Heart left ventricle (tissue), 16 donors: ENCODE measurements at regions not wholly inside any gene's neighbourhood (a gene's known extent, or its start where the extent isn't known, plus 50 kb on each side); places are given as distances from the start of the nearest gene placed in this dataset.

Source experiments
- ATAC-seq, 4 donors: fragments of 200-7000 bp; cut with Tn5 transposase; one replicate each; pipeline ENCODE4 v1.9.1; 2020 to 2022; ENCODE audit warnings: moderate library complexity in 4 of 4, mild to moderate bottlenecking in 3 of 4, moderate number of reproducible peaks in 1 of 4
- DNase-seq, 5 donors: peaks; one replicate each; pipeline ENCODE4 v3.0.0-alpha.2; 2020
- H3K27ac ChIP-seq, 12 donors: fragments of 200-600 bp; sonication (generic) in 4 of 12; one replicate each; pipeline versions ENCODE4 v1.5.0 to v1.8.0; 2016 to 2022; ENCODE audit warnings: mild to moderate bottlenecking in 2 of 12
- H3K27me3 ChIP-seq, 9 donors: fragments of 200-600 bp; sonication (generic) in 2 of 9; one replicate each; pipeline versions ENCODE4 v1.5.1 to v1.8.0; 2016 to 2022; ENCODE audit warnings: mild to moderate bottlenecking in 3 of 9
- H3K36me3 ChIP-seq, 9 donors: fragments of 200-600 bp; sonication (generic) in 2 of 9; one replicate each; pipeline versions ENCODE4 v1.5.0 to v1.8.0; 2018 to 2022; ENCODE audit warnings: mild to moderate bottlenecking in 2 of 9
- H3K4me1 ChIP-seq, 12 donors: fragments of 200-600 bp; sonication (generic) in 4 of 12; one replicate each; pipeline versions ENCODE4 v1.5.0 to v1.8.0; 2016 to 2022; ENCODE audit warnings: mild to moderate bottlenecking in 3 of 12
- H3K4me3 ChIP-seq, 12 donors: fragments of 200-600 bp; sonication (generic) in 4 of 12; one replicate each; pipeline versions ENCODE4 v1.5.0 to v1.8.0; 2017 to 2022; ENCODE audit warnings: mild to moderate bottlenecking in 9 of 12, moderate library complexity in 4 of 12
- H3K9me3 ChIP-seq, 12 donors: fragments of 200-600 bp; sonication (generic) in 4 of 12; one replicate each; pipeline versions ENCODE4 v1.5.0 to v1.8.0; 2016 to 2022; ENCODE audit warnings: mild to moderate bottlenecking in 1 of 12
- CTCF ChIP-seq, 12 donors: fragments of 200-600 bp; sonication (generic) in 4 of 12; IDR thresholded peaks; one replicate each; pipeline versions ENCODE4 v1.5.0 to v1.8.0; 2018 to 2022; ENCODE audit warnings: antibody characterized with exemption in 12 of 12, mild to moderate bottlenecking in 5 of 12
- POLR2A ChIP-seq, 2 donors: fragments of 450-650 bp; IDR thresholded peaks; one replicate each; pipeline ENCODE4 v1.6.1; 2017; ENCODE audit warnings: antibody characterized with exemption in 2 of 2, mild to moderate bottlenecking in 2 of 2, moderate library complexity in 2 of 2
- WGBS, 4 donors: extraction: QIAGEN DNeasy Blood & Tissue Kit in 2 of 4; methylation state at CpG; one replicate each; pipeline versions ENCODE4 v1.1.5 to v1.1.7; 2013 to 2018; 5-methylcytosine and 5-hydroxymethylcytosine counted together
- intact Hi-C, 10 donors: fragments of 100-400 bp; cut with DNase I; formaldehyde crosslinking; loops; one replicate each; pipeline versions ENCODE4 v1.11.1 to v1.14.2; 2022
- donor health status: ischemic (EF 13 %, LVEDD 7.1; RV severe dilation, severe dysfunction).
- donor health status: healthy with polysubstance abuse.
- donor health status: DM: no; HTN: yes; CAD: no.
- donor health status: DM: no; HTN: no; CAD: no.
- donor health status: ischemic (EF 25% LVEDD 6.9; RV normal size, moderate dysfunction).
- donor health status: ischemic (EF 25% LVEDD 5.7; RV mildly dilated, moderate dysfunction).
- donor health status: healthy.
- donor health status: DM: yes; HTN: yes; CAD: no.
- donor health status: ischemic (EF 35%, LVEDD 5.7; RV mildly dilated, moderate dysfunction).
- donor health status: nonischemic (EF 11% LVEDD 7.7; RV severe dilation, severe dysfunction).
- donor health status: DM: yes; HTN: yes; CAD: no.
- donor health status: PGD.
- donor health status: ischemic (EF 29% LVEDD 5.4; RV normal size, mild dysfunction).
- donor health status: nonischemic (EF 23%, LVEDD 6.1; RV moderate dilation, normal function).

- intact Hi-C loops, result no loop called here
- no peaks in the 10 kb centered on the region for H3K36me3 ChIP-seq
- 37 to 87% (median 68%) methylated on average over 1 of the region's 1 CpG for WGBS, 4 donors
- H3K27ac ChIP-seq, result no peak overlapping the region
- ATAC-seq, result no peak
- H3K4me3 ChIP-seq, result no peak overlapping the region
- H3K4me1 ChIP-seq, result peaks cover 0 to 13% (median 3%) of the 10 kb centered on the region in 12 donors
- no peaks in the 10 kb centered on the region for H3K9me3 ChIP-seq
- no peaks in the 10 kb centered on the region for H3K27me3 ChIP-seq
- no peak for TF ChIP-seq CTCF (IDR thresholded peaks at IDR 0.05)
- no peak for TF ChIP-seq POLR2A (IDR thresholded peaks at IDR 0.05)
- DNase-seq, result no peak
Observed at GRCh38 chr4:149202117-149202516, 613.5 kb downstream of the IQCM start.

GRCh38 chr4:149199594-149199993 is 616.0 kb downstream of the IQCM start:
- H3K9me3 ChIP-seq, result no peaks in the 10 kb centered on the region
- no peak for ATAC-seq
- H3K27ac ChIP-seq, result no peak overlapping the region
- H3K27me3 ChIP-seq, result no peaks in the 10 kb centered on the region
- intact Hi-C loops, result no loop called here
- no peak overlapping the region for H3K4me3 ChIP-seq
- TF ChIP-seq POLR2A (IDR thresholded peaks at IDR 0.05), result no peak
- TF ChIP-seq CTCF (IDR thresholded peaks at IDR 0.05), result no peak
- DNase-seq, result no peak
- H3K4me1 ChIP-seq, result peaks cover 0 to 13% (median 3%) of the 10 kb centered on the region in 12 donors
- H3K36me3 ChIP-seq, result no peaks in the 10 kb centered on the region
- 68 to 80% (median 78%) methylated on average over 3 of the region's 3 CpGs for WGBS, 4 donors

GRCh38 chr4:149194061-149194460 is 621.6 kb downstream of the IQCM start:
- DNase-seq (no peak), ATAC-seq (no peak)
- Histone ChIP-seq H3K9me3 (no peaks in the 10 kb centered on the region), H3K27me3 (no peaks in the 10 kb centered on the region), H3K36me3 (no peaks in the 10 kb centered on the region), H3K4me3 (no peak overlapping the region), H3K4me1 (no peaks in the 10 kb centered on the region), H3K27ac (no peak overlapping the region)
- TF ChIP-seq CTCF (IDR thresholded peaks at IDR 0.05) (no peak), POLR2A (IDR thresholded peaks at IDR 0.05) (no peak)
- WGBS, 4 donors, result 58 to 84% (median 77%) methylated on average over 1 of the region's 1 CpG
- intact Hi-C loops, result no loop called here

GRCh38 chr4:149187726-149188125 is 627.9 kb downstream of the IQCM start:
- no peaks in the 10 kb centered on the region for H3K36me3 ChIP-seq
- intact Hi-C loops, result no loop called here
- H3K4me3 ChIP-seq, result no peak overlapping the region
- H3K27ac ChIP-seq, result no peak overlapping the region
- H3K9me3 ChIP-seq, result no peaks in the 10 kb centered on the region
- ATAC-seq, result no peak
- no peak for DNase-seq
- TF ChIP-seq CTCF (IDR thresholded peaks at IDR 0.05) (no peak), POLR2A (IDR thresholded peaks at IDR 0.05) (no peak)
- no peaks in the 10 kb centered on the region for H3K4me1 ChIP-seq
- H3K27me3 ChIP-seq, result no peaks in the 10 kb centered on the region
